ENCODE measurements at regions not wholly inside any gene's neighbourhood (a gene's known extent, or its start where the extent isn't known, plus 50 kb on each side); places are given as distances from the start of the nearest gene placed in this dataset.

GRCh38 chr12:105764216-105764835 is 374.4 kb downstream of the NUAK1 start:
- intact Hi-C loops (cut with micrococcal nuclease) = no loop called here
- Histone ChIP-seq H3K4me2 (ENCODE audit: low read length) (no peak overlapping the region), H3K9ac (ENCODE audit: low read length) (no peak overlapping the region), H3K27ac (ENCODE audit: low read depth, low read length) (no peak overlapping the region), H3K4me1 (ENCODE audit: control insufficient read depth in 1 of 2, insufficient read depth in 2 of 2, low read length in 2 of 2) (no peaks in the 10 kb centered on the region), H3K4me3 (replicated peaks in 1 of 2; ENCODE audit: low read depth in 1 of 2, low read length in 2 of 2) (no peak overlapping the region), H2AFZ (ENCODE audit: low read depth, low read length, poor library complexity, severe bottlenecking) (no peak overlapping the region), H3K27me3 (ENCODE audit: insufficient read depth, low read length) (peaks cover 6% of the 10 kb centered on the region; the same call in 1 of the 2 replicates), H4K20me1 (ENCODE audit: insufficient read depth) (no peaks in the 10 kb centered on the region), H3K79me2 (ENCODE audit: insufficient read depth, low read length) (no peaks in the 10 kb centered on the region), H3K9me3 (ENCODE audit: control insufficient read depth in 1 of 2, insufficient read depth in 1 of 2, low read depth in 1 of 2, low read length in 2 of 2) (no peaks in the 10 kb centered on the region), H3K9me2 (ENCODE audit: insufficient read depth) (no peaks in the 10 kb centered on the region), H3K36me3 (ENCODE audit: control insufficient read depth in 1 of 2, insufficient read depth in 2 of 2, low read length in 2 of 2) (no peaks in the 10 kb centered on the region)
- DNase-seq (ENCODE audit: low read depth, low spot score) = no peak
- no peak for ATAC-seq
- TF ChIP-seq ZNF274 (IDR thresholded peaks at IDR 0.05; ENCODE audit: low read depth, low read length) = no peak
- no peak for TF ChIP-seq EZH2phosphoT487 (IDR thresholded peaks at IDR 0.05; ENCODE audit: borderline replicate concordance)
- no peak for TF ChIP-seq ZBTB33 (IDR thresholded peaks at IDR 0.05; ENCODE audit: extremely low read depth, insufficient replicate concordance, low read length)
- TF ChIP-seq TCF7L2 (IDR thresholded peaks at IDR 0.05; ENCODE audit: borderline replicate concordance, extremely low read depth, insufficient read depth, insufficient read length) = no peak
- TF ChIP-seq SRF (IDR thresholded peaks at IDR 0.05; ENCODE audit: low read depth) = no peak
- TF ChIP-seq EZH2 (IDR thresholded peaks at IDR 0.05) = no peak
- TF ChIP-seq SIN3A (IDR thresholded peaks at IDR 0.05; ENCODE audit: low read depth) = no peak
- no peak for TF ChIP-seq CEBPB (IDR thresholded peaks at IDR 0.05; ENCODE audit: low read depth)
- no peak for TF ChIP-seq FOSL1 (IDR thresholded peaks at IDR 0.05; ENCODE audit: low read depth)
- POLR2A ChIA-PET = no interaction called here
- CTCF ChIA-PET = no interaction called here
- RAD21 ChIA-PET (ENCODE audit: low non-redundant PET in 1 of 2, low total read pairs in 2 of 2, uncharacterized antibody in 2 of 2, unreplicated experiment in 2 of 2) = no interaction called here
- BruUV-seq (replicated peaks) = no TSS peak
